Activated naive CD4-positive, alpha-beta T cell treated with Interleukin-2 at 50 U/mL for 16 hours (primary cell): ENCODE measurements at regions not wholly inside any gene's neighbourhood (a gene's known extent, or its start where the extent isn't known, plus 50 kb on each side); places are given as distances from the start of the nearest gene placed in this dataset.
A peak's percentile ranks its signal among the peaks of the same experiment; 100 is the strongest.

ENCODE experiments used
- DNase-seq: peaks from one replicate; pipeline ENCODE4 v3.0.0-alpha.2; 2020

- no peak for DNase-seq
Observed at GRCh38 chr2:156383798-156384197, 51.3 kb upstream of the NR4A2 start.

- peak; percentile 8 for DNase-seq
Observed at GRCh38 chr2:156385242-156385641, 50.9 kb upstream of the GPD2 start.
